HepG2 (cell line): ENCODE measurements at regions not wholly inside any gene's neighbourhood (a gene's known extent, or its start where the extent isn't known, plus 50 kb on each side); places are given as distances from the start of the nearest gene placed in this dataset.

ENCODE experiments used
- ARHGAP35 ChIP-seq: sonication (generic); formaldehyde crosslinking; IDR thresholded peaks from 2 replicates; pipeline ENCODE4 v1.9.0; 2022; ENCODE audit warnings: mild to moderate bottlenecking, inconsistent platforms, moderate library complexity, missing genetic modification reagents, borderline replicate concordance
- ARID3A ChIP-seq: IDR thresholded peaks from 2 replicates; pipeline ENCODE4 v1.6.1; 2012; ENCODE audit warnings: low read depth, low read length, improper control_type of control experiment
- HIC2 ChIP-seq: sonication (generic); formaldehyde crosslinking; IDR thresholded peaks from 2 replicates; pipeline ENCODE4 v1.9.0; 2022; ENCODE audit warnings: low read depth, missing genetic modification reagents
- IRF1 ChIP-seq: sonication (generic); formaldehyde crosslinking; IDR thresholded peaks from 2 replicates; pipeline ENCODE4 v1.4.0; 2020; ENCODE audit warnings: low read depth, mild to moderate bottlenecking, missing genetic modification reagents
- NCOA1 ChIP-seq: sonication (generic); formaldehyde crosslinking; IDR thresholded peaks from 2 replicates; pipeline ENCODE4 v1.9.0; 2021; ENCODE audit warnings: missing genetic modification reagents
- NFATC3 ChIP-seq: sonication (generic); formaldehyde crosslinking; IDR thresholded peaks from 2 replicates; pipeline ENCODE4 v1.5.1; 2020; ENCODE audit warnings: mild to moderate bottlenecking, missing genetic modification reagents
- RNF219 ChIP-seq: sonication (generic); formaldehyde crosslinking; IDR thresholded peaks from 2 replicates; pipeline ENCODE4 v1.5.0; 2020; ENCODE audit warnings: mild to moderate bottlenecking, missing genetic modification reagents
- SIX1 ChIP-seq: sonication (generic); formaldehyde crosslinking; IDR thresholded peaks from 2 replicates; pipeline ENCODE4 v1.4.0; 2020; ENCODE audit warnings: missing genetic modification reagents, borderline replicate concordance
- ZGPAT ChIP-seq: IDR thresholded peaks from 2 replicates; pipeline ENCODE4 v1.6.1; 2016; ENCODE audit warnings: mild to moderate bottlenecking
- ZHX1 ChIP-seq: sonication (generic); formaldehyde crosslinking; IDR thresholded peaks from 2 replicates; pipeline ENCODE4 v1.8.1; 2022; ENCODE audit warnings: low read depth, mild to moderate bottlenecking, missing genetic modification reagents
- ZNF256 ChIP-seq: sonication (generic); formaldehyde crosslinking; conservative IDR thresholded peaks from 2 replicates; pipeline ENCODE4 v1.4.0; 2020; ENCODE audit warnings: missing genetic modification reagents
- ZNF274 ChIP-seq: sonication (generic); formaldehyde crosslinking; IDR thresholded peaks from 2 replicates; pipeline ENCODE4 v1.5.1; 2020; ENCODE audit warnings: mild to moderate bottlenecking, missing genetic modification reagents
- ZNF350 ChIP-seq: sonication (generic); formaldehyde crosslinking; IDR thresholded peaks from 2 replicates; pipeline ENCODE4 v1.4.0; 2020; ENCODE audit warnings: mild to moderate bottlenecking, low read depth, missing genetic modification reagents, borderline replicate concordance
- ZNF546 ChIP-seq: sonication (generic); formaldehyde crosslinking; conservative IDR thresholded peaks from 2 replicates; pipeline ENCODE4 v1.8.1; 2023; ENCODE audit warnings: mild to moderate bottlenecking, missing genetic modification reagents
- ZNF564 ChIP-seq: sonication (generic); formaldehyde crosslinking; IDR thresholded peaks from 2 replicates; pipeline ENCODE4 v1.8.1; 2023; ENCODE audit warnings: mild to moderate bottlenecking, missing genetic modification reagents
- ZUFSP ChIP-seq: sonication (generic); formaldehyde crosslinking; IDR thresholded peaks from 2 replicates; pipeline ENCODE4 v1.9.0; 2021; ENCODE audit warnings: missing genetic modification reagents, mild to moderate bottlenecking, borderline replicate concordance

- TF ChIP-seq ARHGAP35 (CRISPR knock-in tag), result no peak
- TF ChIP-seq ZNF274 (CRISPR knock-in tag), result no peak
- TF ChIP-seq ZNF564 (CRISPR knock-in tag), result no peak
- no peak for TF ChIP-seq IRF1 (CRISPR knock-in tag)
- TF ChIP-seq HIC2 (CRISPR knock-in tag), result no peak
- no peak for TF ChIP-seq ZNF256 (CRISPR knock-in tag)
- no peak for TF ChIP-seq ARID3A
- TF ChIP-seq ZNF546 (CRISPR knock-in tag), result no peak
- TF ChIP-seq ZHX1 (CRISPR knock-in tag), result 0 out of 2 replicates have a peak, but pooled peaks have one; percentile 45
- TF ChIP-seq SIX1, result no peak
- peak; percentile 79 for TF ChIP-seq ZGPAT (CRISPR knock-in tag)
- TF ChIP-seq ZUFSP (CRISPR knock-in tag), result no peak
- TF ChIP-seq NCOA1, result no peak
- TF ChIP-seq RNF219 (CRISPR knock-in tag), result no peak
- TF ChIP-seq ZNF350 (CRISPR knock-in tag), result no peak
- TF ChIP-seq NFATC3 (CRISPR knock-in tag), result no peak
Observed at GRCh38 chr14:54135804-54136280, 179.2 kb upstream of the BMP4 start (continued).
